ENCODE measurements at regions not wholly inside any gene's neighbourhood (a gene's known extent, or its start where the extent isn't known, plus 50 kb on each side); places are given as distances from the start of the nearest gene placed in this dataset.

- TF ChIP-seq CTCF (IDR thresholded peaks at IDR 0.05) = no peak
- TF ChIP-seq POLR2A (IDR thresholded peaks at IDR 0.05) = no peak
- TF ChIP-seq POLR2AphosphoS5 (IDR thresholded peaks at IDR 0.05) = no peak
- TF ChIP-seq EP300 (IDR thresholded peaks at IDR 0.05) = no peak
These were observed 111.5 kb upstream of the ZC3H11B start for GRCh38 chr1:219724440-219724839.
